ENCODE measurements at regions not wholly inside any gene's neighbourhood (a gene's known extent, or its start where the extent isn't known, plus 50 kb on each side); places are given as distances from the start of the nearest gene placed in this dataset.
"Not testable (repeated sequence)": the region's sequence is repeated elsewhere in the genome, so short reads cannot be mapped to it uniquely, and the experiment has no call there.

DNA sequence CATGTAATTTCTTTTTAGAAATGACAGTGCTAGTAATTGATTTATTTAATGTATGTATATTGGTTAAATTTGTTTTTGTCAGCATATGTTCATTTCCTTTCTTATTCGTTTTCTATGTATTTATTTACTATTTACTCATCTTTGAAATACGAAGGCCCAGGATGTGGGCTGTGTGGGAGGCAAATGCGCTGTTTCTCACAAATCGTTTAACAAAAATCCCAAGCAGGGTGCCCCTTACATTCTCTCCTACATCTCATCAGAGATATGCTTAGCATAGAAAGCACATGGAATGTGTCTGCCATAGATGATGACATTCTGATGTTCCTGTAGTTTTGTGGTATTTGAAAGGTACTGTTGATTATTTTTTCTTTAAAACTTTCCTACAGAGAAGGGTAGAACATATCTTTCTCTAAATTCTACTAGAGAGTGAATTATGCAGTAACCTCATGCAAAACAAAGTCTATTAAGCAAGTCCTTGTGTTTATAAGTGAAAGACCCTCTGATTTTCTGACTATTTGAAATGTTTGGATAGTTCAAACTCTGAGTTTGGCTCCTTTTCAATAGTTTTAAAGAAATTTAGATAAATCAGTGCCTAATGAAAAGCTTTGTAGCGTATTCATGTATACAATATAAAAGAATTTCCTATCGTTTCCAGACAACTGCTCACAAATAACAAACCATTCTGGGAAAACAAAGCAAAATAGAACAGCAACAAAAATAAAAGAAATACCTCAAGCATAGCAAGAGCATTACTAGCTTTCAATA is 111.1 kb upstream of the VGLL3 start:
- DNase-seq = no peak

DNA sequence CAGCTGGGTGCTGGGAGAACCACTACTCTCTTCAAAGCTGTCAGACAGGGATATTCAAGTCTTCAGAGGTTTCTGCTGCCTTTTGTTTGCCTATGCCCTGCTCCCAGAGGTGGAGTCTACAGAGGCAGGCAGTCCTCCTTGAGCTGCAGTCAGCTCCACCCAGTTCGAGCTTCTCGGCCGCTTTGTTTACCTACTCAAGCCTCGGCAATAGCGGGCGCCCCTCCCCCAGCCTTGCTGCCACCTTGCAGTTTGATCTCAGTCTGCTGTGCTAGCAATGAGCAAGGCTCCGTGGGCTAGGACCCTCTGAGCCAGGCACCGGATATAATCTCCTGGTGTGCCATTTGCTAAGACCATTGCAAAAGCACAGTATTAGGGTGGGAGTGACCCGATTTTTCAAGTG is 106.8 kb upstream of the VGLL3 start:
- DNase-seq = not testable (repeated sequence)

DNA sequence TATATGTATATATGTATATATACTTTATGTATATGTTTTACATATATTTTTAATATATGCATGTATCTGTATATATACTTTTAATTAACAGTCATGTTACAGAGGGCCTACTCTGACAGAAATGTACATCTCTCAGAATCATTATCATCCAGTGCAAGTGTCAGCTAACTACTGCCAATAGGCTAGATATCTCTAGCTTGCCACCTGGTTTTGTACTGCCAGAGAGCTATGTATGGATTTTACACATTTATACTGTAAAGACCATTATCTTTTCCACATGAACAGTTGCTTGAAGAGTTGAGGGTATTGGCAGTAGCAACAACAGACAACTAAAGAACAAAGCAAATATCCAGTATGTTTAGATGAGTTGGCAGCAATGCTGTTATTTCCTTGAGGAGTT is 99.7 kb upstream of the VGLL3 start:
- DNase-seq = no peak

DNA sequence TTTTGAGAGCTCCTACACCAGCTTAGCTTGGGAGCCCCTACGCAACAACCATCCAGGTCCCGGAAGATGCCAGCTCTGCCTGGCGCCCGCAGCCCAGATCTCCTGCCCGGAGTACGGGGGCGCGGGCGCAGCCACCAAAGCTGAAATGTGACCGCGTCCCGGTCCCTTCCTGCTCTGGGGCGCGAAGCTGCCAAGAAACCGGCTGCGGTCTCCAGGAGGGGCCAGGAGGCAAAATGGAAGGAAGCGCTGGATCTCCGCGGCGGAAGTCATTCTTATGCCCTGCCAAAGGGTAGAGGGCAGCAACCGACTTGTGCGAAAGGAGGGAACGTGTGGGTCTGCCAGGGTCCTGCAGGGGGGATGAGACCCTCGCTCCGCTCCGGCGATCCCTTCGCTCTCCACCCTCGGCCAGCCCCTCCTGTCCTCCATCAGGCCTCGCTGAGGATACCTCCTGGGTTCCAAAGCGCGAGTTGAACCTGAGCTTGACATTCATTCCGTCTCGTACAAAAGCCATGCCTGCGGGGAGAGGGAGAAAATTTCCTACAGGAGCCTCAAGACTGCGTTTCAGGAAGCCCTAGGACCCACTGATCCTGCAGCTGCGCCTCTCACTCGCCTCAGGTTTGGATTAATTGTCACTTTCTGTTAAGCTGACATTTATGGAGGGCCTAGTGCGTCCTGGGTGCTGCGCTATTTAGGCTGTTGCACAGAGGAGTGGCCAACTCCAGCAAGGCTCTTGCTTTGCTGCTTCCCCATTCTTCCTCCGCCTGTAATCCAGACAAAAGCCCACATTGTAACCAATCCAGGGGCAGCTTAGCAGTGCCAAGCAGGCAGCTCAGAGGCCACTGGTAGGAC is 98.3 kb upstream of the VGLL3 start:
- DNase-seq = peak; percentile 80

DNA sequence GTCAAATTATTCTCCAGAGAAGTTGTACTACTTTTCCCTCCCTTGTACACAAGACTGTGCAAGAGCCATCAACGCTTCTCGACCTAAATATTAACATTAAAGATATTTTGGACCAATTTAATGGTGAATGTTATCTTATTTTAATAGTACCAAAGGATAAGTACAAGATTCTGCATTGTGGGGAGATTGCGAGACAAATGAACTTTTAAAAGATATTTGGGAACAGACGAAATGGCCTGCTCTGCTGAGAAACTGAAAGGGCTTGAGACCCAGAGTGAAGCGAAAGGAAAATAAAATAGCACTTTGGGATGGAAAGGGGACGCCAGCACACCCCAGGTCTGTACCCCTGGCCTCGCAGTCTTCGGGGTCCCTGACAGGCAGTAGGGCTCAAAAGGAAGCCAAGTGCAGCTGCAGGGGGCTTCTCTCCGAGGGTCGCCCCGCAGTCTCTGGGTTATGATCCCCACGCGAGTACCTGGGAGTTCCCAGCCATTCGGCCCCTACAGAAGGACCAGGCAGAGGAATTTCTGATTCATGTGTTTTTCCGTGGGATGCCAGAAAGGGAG is 97.6 kb upstream of the VGLL3 start:
- no peak for DNase-seq

DNA sequence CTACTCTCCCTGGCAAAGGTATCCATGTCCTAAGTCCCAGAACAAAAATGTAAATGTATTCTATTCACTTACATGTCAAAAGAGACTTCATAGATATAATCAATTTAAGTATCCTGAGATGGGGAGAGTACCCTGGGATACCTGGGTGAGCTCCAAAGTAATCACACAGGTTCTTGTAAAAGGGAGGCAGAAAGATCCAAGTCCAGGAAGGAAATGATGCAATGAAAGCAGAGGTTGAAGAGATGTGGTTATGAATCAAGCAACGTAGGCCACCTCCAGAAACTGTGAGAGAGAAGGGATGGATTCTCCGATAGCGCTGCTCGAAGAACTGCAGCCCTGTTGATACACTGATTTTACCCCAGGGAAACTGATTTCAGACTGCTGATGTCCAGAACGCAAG is 93.9 kb upstream of the VGLL3 start:
- DNase-seq = no peak

DNA sequence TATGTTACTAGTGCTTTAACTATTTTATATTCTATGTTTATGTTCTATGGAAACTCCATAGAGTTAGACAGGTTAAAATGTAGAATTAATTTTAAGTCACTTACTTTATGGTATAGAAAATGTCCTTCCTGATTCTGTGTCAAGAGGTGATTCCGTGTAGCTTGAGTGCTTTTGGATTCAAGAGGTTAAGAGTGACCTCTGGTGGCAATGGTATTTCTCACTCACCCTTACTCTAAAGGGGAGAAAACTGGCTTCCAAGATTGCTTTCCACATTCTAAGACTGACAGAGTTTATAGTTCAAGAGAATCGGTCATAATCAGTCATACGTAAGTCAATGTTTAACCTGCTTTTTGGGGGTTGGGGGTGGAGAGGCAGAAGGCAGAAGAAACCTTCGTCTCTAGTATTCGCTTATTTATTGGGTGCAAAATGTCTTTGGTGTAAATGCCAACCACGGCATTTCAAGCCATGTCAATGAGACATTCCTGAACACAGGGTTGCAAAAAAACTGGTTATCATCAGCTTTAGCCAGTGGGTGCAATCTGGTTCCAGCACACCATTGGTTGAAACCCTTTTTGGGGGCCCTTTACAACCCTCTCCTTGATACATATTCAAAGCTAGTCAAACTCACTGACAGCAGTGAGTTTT is 92.0 kb upstream of the VGLL3 start:
- DNase-seq = peak; percentile 41

DNA sequence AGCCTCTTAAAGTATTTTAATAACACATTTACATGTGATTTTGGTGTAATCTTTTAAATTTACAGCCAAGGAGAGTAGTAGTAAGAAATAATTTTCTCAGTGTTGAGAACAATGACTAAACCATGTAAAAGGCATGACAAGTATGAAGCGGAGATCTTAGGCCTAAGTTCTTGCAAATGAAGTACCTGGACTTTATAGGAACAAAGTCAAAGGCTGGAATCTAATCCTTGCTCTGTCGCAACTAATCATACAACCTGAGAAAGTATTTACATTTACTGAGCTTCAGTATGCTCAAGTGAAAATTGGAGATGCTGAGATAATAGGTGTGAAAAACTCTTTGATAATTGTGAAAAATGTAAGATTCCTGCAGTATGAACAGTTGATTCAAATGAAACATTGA is 86.4 kb upstream of the VGLL3 start:
- no peak for DNase-seq

DNA sequence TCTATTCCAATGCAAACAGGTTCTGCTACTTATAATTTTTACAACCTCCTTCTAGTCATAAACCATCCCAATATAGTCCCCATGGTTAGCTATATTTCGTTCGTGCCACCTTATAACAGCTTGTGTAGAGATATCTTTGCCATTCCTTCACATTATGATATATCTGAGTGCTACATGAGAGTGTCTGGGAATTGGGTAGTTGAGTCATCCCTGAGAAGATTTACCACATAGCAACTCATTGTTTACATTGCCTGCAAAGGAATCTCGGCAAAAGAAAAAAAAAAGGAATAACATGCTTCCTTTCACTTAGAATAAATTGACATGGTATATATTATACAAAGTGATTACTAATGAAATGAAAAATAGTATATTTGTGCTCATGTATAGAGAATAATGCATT is 86.0 kb upstream of the VGLL3 start:
- no peak for DNase-seq

DNA sequence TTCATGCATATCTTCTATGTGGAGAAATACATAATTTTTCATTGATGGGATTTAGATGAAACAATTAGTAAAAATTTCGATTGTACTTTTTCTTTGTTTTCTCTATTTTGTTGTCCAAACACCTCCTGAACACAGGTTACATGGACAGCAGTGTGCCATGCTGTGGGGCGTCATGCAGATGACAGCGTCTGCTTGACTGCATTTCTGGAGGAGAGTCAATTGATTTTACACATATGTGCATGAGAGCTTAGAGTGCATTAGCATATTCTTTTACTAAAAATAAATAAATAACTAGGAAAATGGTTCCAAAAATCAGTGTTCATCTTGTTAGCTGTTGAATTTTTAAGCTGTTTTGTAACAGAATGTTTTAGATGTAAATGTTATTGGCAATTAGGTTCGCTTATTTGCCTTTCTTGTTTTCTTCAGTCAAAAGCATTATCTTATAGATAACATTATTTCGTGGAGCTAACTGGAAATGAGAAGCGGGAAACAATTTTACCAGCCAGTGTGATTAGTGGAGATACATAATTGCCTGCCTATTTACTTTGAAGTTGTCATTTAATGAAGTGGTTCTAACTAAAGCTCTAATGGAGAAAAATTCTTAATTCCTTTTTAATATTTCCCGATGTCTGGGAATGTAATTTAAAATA is 82.7 kb upstream of the VGLL3 start:
- DNase-seq = no peak

DNA sequence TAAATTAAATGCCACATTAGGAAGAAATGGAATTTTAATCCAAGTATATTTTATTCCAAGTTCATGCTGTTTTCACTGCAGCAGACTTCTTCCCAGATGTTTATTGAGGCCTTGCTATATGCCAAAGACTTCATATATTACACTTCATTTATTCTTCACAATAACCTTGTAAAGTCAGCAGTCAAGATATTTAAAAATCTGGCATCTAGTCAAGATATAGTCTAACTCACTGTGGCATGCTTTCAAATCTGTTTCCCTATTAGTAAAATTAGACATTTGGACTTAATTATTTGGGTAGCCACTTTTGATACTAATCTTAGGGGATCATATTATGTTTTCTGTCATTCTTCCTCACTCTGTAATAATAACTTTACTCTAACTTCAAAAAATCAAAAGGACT is 81.5 kb upstream of the VGLL3 start:
- no peak for DNase-seq

DNA sequence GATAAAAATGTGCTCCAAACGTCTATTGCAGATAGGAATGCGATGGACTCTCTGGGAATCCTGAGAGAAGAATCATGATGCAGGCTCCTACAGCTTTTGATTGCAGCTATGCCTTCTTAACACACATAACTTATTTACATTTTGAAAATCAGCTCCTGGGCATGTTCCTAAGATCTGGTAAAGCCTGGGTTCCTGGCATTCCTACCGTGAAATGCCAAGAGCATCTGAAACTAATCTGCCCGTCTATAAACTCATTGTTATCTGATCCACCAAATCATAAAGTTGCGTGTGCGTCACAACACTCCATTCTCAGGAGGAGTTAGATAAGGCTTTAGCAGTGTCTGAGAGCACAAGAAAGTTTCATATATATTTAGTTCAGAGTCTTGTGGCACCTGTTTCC is 79.0 kb upstream of the VGLL3 start:
- DNase-seq = no peak

DNA sequence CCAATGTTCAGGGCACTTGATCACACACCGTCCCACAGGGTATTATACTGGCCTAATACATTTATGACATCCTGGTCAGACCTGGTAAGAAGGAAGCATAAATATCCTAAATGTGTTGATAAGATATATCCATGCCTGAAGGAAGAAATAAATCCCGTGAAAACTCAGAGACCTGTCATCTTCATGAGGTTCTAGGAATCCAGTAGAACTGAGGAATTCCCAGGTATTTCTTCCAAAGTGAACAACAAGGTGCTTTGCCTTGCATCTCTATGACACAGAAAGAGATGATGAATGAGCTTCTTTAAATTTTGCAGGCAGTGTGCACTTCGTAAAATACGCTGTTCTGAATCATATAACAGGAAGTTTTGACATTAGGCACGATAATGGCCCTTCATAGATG is 78.1 kb upstream of the VGLL3 start:
- DNase-seq = no peak

DNA sequence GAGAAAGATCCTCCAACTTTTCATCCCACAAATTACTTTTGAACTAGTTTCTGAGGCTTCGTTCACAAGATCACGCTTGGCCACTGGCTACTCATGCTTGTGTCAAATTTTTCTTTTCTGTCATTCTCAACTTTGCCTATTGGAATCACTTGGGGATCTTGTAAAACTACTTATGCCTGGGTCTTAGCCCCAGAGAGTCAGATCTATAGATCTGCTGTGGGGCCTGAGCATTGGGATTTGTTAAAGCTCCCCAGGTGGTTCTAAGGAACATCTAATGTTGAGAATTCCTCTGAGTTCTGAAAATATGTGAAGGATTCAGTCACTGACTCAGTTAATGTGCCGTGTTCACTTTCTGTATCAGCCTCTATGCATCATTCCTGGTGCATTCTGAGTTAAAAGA is 71.7 kb upstream of the VGLL3 start:
- no peak for DNase-seq

DNA sequence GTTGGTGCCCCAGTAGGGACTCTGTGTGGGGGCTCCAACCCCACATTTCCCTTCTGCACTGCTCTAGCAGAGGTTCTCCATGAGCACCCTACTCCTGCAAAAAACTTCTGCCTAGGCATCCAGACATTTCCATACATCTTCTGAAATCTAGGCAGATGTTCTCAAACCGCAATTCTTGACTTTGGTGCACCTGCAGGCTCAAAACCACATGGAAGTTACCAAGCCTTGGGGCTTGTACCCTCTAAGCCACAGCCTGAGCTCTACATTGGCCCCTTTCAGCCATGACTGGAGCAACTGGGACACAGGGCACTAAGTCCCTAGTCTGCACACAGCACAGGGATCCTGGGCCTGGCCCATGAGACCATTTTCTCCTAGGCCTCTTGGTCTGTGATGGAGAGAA is 66.5 kb upstream of the VGLL3 start:
- DNase-seq = no peak

DNA sequence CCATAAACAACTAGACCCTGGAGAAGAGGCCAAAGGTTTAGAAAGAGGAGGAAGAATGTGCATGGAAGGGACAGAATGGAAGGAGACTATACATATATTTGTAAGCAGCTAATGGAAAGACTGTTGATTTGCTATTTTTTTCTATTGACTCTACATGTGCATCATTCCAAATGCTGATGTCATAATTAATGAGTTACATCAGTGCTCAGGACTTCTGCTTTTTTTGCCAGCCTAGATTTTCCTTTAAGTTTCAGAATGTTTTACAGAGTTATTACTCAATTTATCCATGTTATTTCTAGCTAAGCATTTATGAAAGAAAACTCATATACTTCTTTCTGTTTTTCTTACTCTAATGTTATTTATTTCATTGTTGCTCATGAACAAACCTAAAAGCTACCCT is 62.6 kb upstream of the VGLL3 start:
- no peak for DNase-seq

DNA sequence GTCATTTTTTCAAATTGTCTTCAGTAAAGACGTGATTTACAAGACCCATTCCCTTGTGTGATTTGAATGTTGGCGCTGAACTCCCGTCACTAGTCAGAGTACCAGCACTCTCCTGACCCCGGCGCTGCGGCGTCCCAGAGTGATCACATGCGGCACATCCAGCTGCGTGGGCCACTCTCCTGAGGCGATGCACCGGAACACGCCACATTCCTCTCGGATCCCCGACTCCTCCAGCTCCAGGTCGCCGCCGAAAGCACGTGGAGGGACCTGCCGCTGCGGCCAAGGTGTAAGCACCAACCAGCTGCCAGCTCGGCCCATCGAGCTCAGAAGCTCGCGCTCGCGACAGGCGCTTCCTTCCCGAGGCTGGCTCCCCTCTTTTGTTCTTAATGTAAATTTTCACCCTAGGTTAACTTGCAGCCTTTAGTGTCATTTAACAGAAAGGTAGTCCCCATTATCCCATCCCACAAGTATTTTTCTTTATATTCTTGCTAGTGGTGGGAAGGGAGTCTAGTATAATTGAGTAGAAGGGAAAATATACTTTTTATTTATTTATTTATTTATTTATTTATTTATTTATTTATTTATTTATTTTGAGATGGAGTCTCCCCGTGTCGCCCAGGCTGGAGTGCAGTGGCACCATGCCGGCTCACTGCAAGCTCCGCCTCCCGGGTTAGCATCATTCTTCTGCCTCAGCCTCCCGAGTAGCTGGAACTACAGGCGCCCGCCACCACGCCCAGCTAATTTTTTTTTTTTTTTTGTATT is 61.7 kb upstream of the VGLL3 start:
- no peak for DNase-seq

DNA sequence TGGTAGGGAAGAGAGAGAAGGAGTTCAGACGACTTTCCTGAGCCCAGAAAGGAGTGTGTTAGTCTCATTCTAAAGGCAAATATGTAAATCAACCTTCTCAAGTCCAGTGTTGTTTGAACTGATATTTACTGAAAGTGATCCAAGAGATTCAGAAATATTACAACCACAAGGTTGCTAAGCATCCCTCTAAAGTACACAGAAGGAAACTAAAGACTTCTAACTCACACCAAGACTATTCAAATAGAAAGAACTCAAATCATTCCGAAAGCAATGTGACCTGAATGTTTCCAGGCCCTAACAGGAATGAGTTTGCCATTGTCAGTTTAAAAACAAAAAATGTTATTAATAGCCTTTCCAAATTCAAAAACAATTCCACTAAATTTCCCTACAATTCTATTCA is 56.9 kb upstream of the VGLL3 start:
- no peak for DNase-seq

DNA sequence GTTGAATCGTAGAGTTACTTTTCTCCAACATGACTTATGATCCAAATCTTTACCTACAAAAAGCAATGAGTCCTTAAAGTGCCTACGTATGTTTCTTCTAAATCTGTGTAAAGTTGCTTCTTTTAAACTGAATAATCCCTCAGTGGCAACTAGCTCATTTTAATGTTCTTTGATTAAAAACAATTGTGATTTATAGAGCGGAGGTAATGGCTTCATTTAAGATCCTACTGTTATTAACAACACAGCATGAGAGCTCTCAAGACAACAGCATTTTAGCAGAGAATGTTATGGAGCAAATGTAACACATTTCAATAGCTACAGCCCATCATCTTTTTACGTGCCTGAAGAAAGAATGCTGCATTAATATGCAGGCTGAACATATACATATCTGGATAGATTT is 55.3 kb upstream of the VGLL3 start:
- DNase-seq = no peak

DNA sequence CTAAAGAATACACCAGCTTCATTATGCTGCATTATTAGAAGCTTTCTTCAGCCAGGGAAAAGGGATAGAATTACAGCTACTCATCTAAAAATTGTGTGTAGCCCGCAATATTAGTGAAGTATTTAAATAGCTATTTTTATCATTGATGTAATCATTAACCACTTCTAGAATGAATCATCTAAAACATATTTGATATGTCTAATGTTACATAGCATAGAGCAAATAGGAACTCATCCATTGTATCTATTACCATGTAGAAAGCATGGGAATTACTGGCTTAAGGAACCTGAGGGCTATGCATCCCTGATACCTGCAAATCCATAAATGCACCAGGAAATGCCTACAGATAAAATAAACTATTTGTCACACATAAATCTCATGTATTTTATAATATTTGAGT is 54.5 kb upstream of the VGLL3 start:
- DNase-seq = no peak

DNA sequence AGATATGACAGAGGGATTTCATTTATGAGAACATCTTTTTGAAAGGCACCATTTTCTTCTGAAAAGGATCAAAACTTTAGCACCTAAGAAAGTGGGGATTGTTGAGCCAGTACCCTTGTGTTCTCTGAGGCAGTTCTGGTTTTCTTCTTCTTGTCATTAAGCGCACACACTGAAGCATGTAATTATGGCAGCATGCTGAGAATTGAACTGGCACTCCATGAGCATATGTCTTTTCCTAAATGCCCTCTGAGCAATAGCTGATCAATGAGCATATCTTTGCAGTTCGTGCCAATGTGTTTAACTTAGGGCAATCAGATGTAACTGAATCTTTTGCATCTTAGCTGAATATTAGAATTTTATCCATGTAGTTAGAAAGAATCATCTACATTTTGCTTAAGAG is 53.9 kb upstream of the VGLL3 start:
- DNase-seq = no peak

DNA sequence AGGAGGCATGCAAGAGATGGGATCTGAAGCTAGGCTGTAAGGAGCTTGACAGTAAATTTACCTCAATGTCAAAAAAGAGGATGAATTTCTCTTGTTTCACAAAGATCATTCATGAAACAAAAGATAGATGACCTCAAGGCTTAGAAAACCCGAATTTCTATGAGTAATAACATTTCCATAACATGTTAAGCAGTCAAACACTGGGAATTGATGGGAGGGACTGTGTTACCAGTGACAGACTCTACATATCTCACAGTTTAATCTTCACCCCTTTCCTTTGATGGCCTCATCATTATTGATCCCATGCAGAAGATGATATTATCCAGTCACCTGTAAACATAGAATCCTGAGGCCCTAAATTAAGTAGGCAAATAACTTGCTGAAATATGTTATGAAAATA is 53.5 kb upstream of the VGLL3 start:
- no peak for DNase-seq
